ENCODE measurements at regions not wholly inside any gene's neighbourhood (a gene's known extent, or its start where the extent isn't known, plus 50 kb on each side); places are given as distances from the start of the nearest gene placed in this dataset.

DNA sequence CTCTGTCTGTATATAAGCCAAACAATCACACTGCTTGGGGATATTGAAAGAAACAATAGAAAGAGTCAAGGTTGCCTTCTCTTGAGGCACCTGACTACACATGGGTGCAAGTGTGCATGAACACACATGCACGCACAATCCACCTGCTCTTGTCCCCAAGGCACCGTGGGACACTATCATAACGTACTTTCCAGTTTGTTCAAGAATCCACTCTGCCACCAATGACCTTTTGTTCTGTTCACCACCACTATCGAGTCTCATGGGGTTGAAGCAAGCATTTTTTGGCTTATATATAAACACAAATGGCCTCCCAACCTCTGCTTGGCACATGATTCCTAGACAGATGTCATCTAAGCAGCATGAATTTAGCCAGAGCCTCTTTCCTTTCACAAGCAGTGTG lies 365.4 kb downstream of the EMP1 start:
- H3K27ac ChIP-seq = no peak overlapping the region
- ChIA-PET POLR2A (no interaction called here), CTCF (interaction anchor here (1.3 kb wide), 1 partner anchor 11 kb away, joined by 4 read pairs; no protein-coding TSS in a partner anchor)
- FAIRE-seq (no peak), DNase-seq (ENCODE audit: low read depth in 1 of 2, low spot score in 1 of 2) (no peak), ATAC-seq (no peak)
- no peak overlapping the region for H3K4me3 ChIP-seq
- H3K4me2 ChIP-seq = no peak overlapping the region
- WGBS (ENCODE audit: missing lambda C conversion rate) = 77% methylated on average over 4 of the region's 4 CpGs
- TF ChIP-seq HEYL (CRISPR knock-in tag; IDR thresholded peaks at IDR 0.05) (no peak), MAFK (IDR thresholded peaks at IDR 0.05; ENCODE audit: partially characterized antibody) (no peak), POLR2A (IDR thresholded peaks at IDR 0.05; ENCODE audit: low read length) (no peak), JUNB (IDR thresholded peaks at IDR 0.05) (no peak), NR3C1 (IDR thresholded peaks at IDR 0.05) (no peak), MYC (IDR thresholded peaks at IDR 0.05; ENCODE audit: borderline replicate concordance, low read length) (no peak), EHF (CRISPR knock-in tag; IDR thresholded peaks at IDR 0.05) (no peak), GATA3 (IDR thresholded peaks at IDR 0.05; ENCODE audit: borderline replicate concordance) (no peak), CBX2 (IDR thresholded peaks at IDR 0.05; ENCODE audit: borderline replicate concordance, low read depth) (no peak), SREBF2 (IDR thresholded peaks at IDR 0.05) (no peak), HDAC2 (IDR thresholded peaks at IDR 0.05) (no peak), EP300 (IDR thresholded peaks at IDR 0.05) (no peak), ESRRA (IDR thresholded peaks at IDR 0.05; ENCODE audit: borderline replicate concordance, low read length) (no peak), MAZ (IDR thresholded peaks at IDR 0.05; ENCODE audit: borderline replicate concordance, low read depth, low read length) (no peak), JUN (IDR thresholded peaks at IDR 0.05) (no peak)
- TF ChIP-seq, protein P1, sequence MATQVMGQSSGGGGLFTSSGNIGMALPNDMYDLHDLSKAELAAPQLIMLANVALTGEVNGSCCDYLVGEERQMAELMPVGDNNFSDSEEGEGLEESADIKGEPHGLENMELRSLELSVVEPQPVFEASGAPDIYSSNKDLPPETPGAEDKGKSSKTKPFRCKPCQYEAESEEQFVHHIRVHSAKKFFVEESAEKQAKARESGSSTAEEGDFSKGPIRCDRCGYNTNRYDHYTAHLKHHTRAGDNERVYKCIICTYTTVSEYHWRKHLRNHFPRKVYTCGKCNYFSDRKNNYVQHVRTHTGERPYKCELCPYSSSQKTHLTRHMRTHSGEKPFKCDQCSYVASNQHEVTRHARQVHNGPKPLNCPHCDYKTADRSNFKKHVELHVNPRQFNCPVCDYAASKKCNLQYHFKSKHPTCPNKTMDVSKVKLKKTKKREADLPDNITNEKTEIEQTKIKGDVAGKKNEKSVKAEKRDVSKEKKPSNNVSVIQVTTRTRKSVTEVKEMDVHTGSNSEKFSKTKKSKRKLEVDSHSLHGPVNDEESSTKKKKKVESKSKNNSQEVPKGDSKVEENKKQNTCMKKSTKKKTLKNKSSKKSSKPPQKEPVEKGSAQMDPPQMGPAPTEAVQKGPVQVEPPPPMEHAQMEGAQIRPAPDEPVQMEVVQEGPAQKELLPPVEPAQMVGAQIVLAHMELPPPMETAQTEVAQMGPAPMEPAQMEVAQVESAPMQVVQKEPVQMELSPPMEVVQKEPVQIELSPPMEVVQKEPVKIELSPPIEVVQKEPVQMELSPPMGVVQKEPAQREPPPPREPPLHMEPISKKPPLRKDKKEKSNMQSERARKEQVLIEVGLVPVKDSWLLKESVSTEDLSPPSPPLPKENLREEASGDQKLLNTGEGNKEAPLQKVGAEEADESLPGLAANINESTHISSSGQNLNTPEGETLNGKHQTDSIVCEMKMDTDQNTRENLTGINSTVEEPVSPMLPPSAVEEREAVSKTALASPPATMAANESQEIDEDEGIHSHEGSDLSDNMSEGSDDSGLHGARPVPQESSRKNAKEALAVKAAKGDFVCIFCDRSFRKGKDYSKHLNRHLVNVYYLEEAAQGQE (IDR thresholded peaks at IDR 0.05) = no peak
- TF ChIP-seq, protein P2, sequence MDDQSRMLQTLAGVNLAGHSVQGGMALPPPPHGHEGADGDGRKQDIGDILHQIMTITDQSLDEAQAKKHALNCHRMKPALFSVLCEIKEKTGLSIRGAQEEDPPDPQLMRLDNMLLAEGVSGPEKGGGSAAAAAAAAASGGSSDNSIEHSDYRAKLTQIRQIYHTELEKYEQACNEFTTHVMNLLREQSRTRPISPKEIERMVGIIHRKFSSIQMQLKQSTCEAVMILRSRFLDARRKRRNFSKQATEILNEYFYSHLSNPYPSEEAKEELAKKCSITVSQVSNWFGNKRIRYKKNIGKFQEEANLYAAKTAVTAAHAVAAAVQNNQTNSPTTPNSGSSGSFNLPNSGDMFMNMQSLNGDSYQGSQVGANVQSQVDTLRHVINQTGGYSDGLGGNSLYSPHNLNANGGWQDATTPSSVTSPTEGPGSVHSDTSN (IDR thresholded peaks at IDR 0.05) = no peak
- TF ChIP-seq, protein P3, sequence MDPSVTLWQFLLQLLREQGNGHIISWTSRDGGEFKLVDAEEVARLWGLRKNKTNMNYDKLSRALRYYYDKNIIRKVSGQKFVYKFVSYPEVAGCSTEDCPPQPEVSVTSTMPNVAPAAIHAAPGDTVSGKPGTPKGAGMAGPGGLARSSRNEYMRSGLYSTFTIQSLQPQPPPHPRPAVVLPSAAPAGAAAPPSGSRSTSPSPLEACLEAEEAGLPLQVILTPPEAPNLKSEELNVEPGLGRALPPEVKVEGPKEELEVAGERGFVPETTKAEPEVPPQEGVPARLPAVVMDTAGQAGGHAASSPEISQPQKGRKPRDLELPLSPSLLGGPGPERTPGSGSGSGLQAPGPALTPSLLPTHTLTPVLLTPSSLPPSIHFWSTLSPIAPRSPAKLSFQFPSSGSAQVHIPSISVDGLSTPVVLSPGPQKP (IDR thresholded peaks at IDR 0.05; ENCODE audit: low read depth, low read length) = no peak
- TF ChIP-seq, protein P4, sequence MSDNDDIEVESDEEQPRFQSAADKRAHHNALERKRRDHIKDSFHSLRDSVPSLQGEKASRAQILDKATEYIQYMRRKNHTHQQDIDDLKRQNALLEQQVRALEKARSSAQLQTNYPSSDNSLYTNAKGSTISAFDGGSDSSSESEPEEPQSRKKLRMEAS (IDR thresholded peaks at IDR 0.05) = no peak
- TF ChIP-seq, protein P5, sequence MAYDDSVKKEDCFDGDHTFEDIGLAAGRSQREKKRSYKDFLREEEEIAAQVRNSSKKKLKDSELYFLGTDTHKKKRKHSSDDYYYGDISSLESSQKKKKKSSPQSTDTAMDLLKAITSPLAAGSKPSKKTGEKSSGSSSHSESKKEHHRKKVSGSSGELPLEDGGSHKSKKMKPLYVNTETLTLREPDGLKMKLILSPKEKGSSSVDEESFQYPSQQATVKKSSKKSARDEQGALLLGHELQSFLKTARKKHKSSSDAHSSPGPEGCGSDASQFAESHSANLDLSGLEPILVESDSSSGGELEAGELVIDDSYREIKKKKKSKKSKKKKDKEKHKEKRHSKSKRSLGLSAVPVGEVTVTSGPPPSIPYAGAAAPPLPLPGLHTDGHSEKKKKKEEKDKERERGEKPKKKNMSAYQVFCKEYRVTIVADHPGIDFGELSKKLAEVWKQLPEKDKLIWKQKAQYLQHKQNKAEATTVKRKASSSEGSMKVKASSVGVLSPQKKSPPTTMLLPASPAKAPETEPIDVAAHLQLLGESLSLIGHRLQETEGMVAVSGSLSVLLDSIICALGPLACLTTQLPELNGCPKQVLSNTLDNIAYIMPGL (CRISPR knock-in tag; IDR thresholded peaks at IDR 0.05; ENCODE audit: borderline replicate concordance) = no peak
- no peaks in the 10 kb centered on the region for H3K9me3 ChIP-seq
- 0 out of 3 replicates have a peak, but pooled peaks cover 5% of the 10 kb centered on the region for H3K4me1 ChIP-seq

DNA sequence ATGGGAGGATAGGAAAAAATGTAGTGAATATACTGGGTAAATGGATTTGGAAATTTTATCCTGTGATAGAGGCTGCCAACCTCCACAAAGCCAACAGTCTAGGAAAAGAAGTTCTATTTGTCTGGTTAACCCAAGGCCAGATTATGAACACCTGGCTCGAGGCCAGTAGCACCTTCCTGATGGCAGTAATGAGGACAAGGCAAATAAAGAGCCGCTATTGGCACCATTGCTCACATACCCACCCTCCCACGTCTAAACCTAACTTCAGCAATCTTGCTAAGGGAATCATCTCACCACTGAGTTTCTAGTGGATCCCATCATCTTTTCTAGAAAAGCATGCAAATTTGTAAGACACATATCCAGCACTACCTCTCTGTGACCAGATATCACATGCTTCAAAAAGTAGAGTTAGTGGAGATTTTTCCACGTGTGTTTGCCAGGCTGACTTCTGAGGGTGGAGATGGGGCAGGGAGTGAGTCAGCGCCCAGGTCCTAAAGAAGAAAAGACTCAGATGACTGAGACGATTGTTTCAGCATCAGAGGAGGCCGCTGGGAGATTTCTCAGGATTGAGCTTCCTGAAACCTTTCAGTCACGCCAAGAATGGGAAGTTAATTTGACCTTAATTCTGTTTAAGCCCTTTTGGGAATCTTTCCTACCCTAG lies 362.9 kb downstream of the EMP1 start:
- POLR2A ChIA-PET = no interaction called here
- no peak overlapping the region for H3K27ac ChIP-seq
- CTCF ChIA-PET = no interaction called here
- no peak for TF ChIP-seq HOXB5 (CRISPR knock-in tag; IDR thresholded peaks at IDR 0.05)
- TF ChIP-seq EHMT2 (IDR thresholded peaks at IDR 0.05; ENCODE audit: low read depth) = no peak
- no peak for TF ChIP-seq FOSB (CRISPR knock-in tag; IDR thresholded peaks at IDR 0.05)
- TF ChIP-seq JUN (IDR thresholded peaks at IDR 0.05) = no peak
- TF ChIP-seq, protein P6, sequence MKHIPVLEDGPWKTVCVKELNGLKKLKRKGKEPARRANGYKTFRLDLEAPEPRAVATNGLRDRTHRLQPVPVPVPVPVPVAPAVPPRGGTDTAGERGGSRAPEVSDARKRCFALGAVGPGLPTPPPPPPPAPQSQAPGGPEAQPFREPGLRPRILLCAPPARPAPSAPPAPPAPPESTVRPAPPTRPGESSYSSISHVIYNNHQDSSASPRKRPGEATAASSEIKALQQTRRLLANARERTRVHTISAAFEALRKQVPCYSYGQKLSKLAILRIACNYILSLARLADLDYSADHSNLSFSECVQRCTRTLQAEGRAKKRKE (CRISPR knock-in tag; IDR thresholded peaks at IDR 0.05; ENCODE audit: low read depth) = no peak
- TF ChIP-seq NR3C1 (IDR thresholded peaks at IDR 0.05) = no peak
- TF ChIP-seq TFCP2L1 (CRISPR knock-in tag; IDR thresholded peaks at IDR 0.05) = no peak
- no peak for TF ChIP-seq MAFK (IDR thresholded peaks at IDR 0.05; ENCODE audit: partially characterized antibody)
- no peak for TF ChIP-seq TP53 (CRISPR knock-in tag; IDR thresholded peaks at IDR 0.05)
- no peak for TF ChIP-seq RNF2 (IDR thresholded peaks at IDR 0.05; ENCODE audit: borderline replicate concordance, low read depth)
- no peak for TF ChIP-seq CBX2 (IDR thresholded peaks at IDR 0.05; ENCODE audit: borderline replicate concordance, low read depth)

More for the DNA sequence above, 362.9 kb downstream of the EMP1 start:
- ATAC-seq = no peak
- no peak overlapping the region for H3K4me2 ChIP-seq
- H3K4me1 ChIP-seq = 0 out of 3 replicates have a peak, but pooled peaks cover 5% of the 10 kb centered on the region
- no peak overlapping the region for H3K4me3 ChIP-seq
- no peak for DNase-seq (ENCODE audit: low read depth in 1 of 2, low spot score in 1 of 2)
- no peak for FAIRE-seq
- 49% methylated on average over 8 of the region's 8 CpGs for WGBS (ENCODE audit: missing lambda C conversion rate)
- no peaks in the 10 kb centered on the region for H3K9me3 ChIP-seq

Data from A549 (cell line).